HepG2 (cell line): ENCODE measurements at regions not wholly inside any gene's neighbourhood (a gene's known extent, or its start where the extent isn't known, plus 50 kb on each side); places are given as distances from the start of the nearest gene placed in this dataset.
"Not testable (repeated sequence)": the region's sequence is repeated elsewhere in the genome, so short reads cannot be mapped to it uniquely, and the experiment has no call there.

Experiments
- GATAD2A ChIP-seq: IDR thresholded peaks from 2 replicates; pipeline ENCODE4 v1.6.1; 2016
- HCFC1 ChIP-seq: fragments of 150-350 bp; IDR thresholded peaks from 2 replicates; pipeline ENCODE4 v1.6.1; 2014; ENCODE audit warnings: low read depth, low read length
- ISL2 ChIP-seq: sonication (generic); formaldehyde crosslinking; IDR thresholded peaks from 2 replicates; pipeline ENCODE4 v1.5.0; 2020; ENCODE audit warnings: missing genetic modification reagents
- KDM1A ChIP-seq: IDR thresholded peaks from 2 replicates; pipeline ENCODE4 v1.6.1; 2016; ENCODE audit warnings: missing compliant biosample characterization
- KDM5B ChIP-seq: sonication (generic); formaldehyde crosslinking; IDR thresholded peaks from 2 replicates; pipeline ENCODE4 v1.4.0; 2020; ENCODE audit warnings: missing genetic modification reagents, mild to moderate bottlenecking, borderline replicate concordance
- NBN ChIP-seq: fragments of 450-650 bp; conservative IDR thresholded peaks from 2 replicates; pipeline ENCODE4 v1.6.1; 2017
- SKI ChIP-seq: fragments of 450-650 bp; IDR thresholded peaks from one replicate; pipeline ENCODE4 v1.6.1; 2018; ENCODE audit warnings: mild to moderate bottlenecking; ENCODE audit not compliant: partially characterized antibody
- ZNF207 ChIP-seq: fragments of 450-650 bp; IDR thresholded peaks from 2 replicates; pipeline ENCODE4 v1.6.1; 2016; ENCODE audit warnings: antibody characterized with exemption, borderline replicate concordance

DNA sequence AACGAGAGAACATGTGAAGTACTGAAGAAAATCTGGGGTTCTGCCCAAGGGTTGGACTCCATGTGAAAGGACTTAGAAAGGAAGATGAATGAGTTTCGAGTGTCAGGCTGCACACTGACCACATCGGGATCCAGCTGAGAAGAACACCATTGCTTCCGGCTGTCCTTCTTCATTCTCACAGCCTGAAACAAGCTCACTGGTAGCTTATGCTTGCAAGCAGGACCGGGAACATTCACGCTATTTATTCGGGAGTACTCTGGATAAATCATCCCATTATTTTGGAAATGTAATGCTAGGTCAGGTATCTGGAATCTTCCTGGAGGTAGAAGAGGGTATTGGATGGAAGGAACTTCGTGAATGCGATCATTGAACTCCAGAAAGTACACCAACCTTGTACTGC lies 59.2 kb upstream of the TBL1X start:
- TF ChIP-seq SKI; NBN; ZNF207; KDM1A (CRISPR knock-in tag); KDM5B (CRISPR knock-in tag); HCFC1; GATAD2A (CRISPR knock-in tag); ISL2 (CRISPR knock-in tag): not testable (repeated sequence)
